Erythroblast (primary cell): ENCODE measurements at regions not wholly inside any gene's neighbourhood (a gene's known extent, or its start where the extent isn't known, plus 50 kb on each side); places are given as distances from the start of the nearest gene placed in this dataset.

Source experiments
- GATA1 ChIP-seq: IDR thresholded peaks from 2 replicates; pipeline ENCODE4 v1.6.1; 2011; ENCODE audit warnings: low read depth, mild to moderate bottlenecking, control low read depth, low read length, moderate library complexity
- POLR2A ChIP-seq: IDR thresholded peaks from 2 replicates; pipeline ENCODE4 v1.6.1; 2011; ENCODE audit warnings: mild to moderate bottlenecking, low read length

- TF ChIP-seq POLR2A (no peak), GATA1 (no peak)
Measured at GRCh38 chr17:79146562-79146961, 71.9 kb downstream of the ENGASE start.
